GM12892 (cell line): ENCODE measurements at regions not wholly inside any gene's neighbourhood (a gene's known extent, or its start where the extent isn't known, plus 50 kb on each side); places are given as distances from the start of the nearest gene placed in this dataset.

Experiments used
- DNase-seq: peaks from one replicate; pipeline ENCODE4 v3.0.0; 2011; ENCODE audit not compliant: insufficient read length
- FAIRE-seq: peaks from 2 replicates; lab custom pipeline; 2011; peaks lifted over from hg19 to GRCh38; lab: Jason Lieb, UNC
- POLR2A ChIP-seq: IDR thresholded peaks from 2 replicates; pipeline ENCODE4 v1.6.1; 2011; ENCODE audit warnings: low read depth, low read length, control low read depth
- POLR2AphosphoS5 ChIP-seq: IDR thresholded peaks from 2 replicates; pipeline ENCODE4 v1.6.1; 2011; ENCODE audit warnings: low read depth, low read length, control low read depth
- TAF1 ChIP-seq: IDR thresholded peaks from 2 replicates; pipeline ENCODE4 v1.6.1; 2011; ENCODE audit warnings: low read depth, mild to moderate bottlenecking, control low read depth, low read length, borderline replicate concordance

- no peak for DNase-seq
- TF ChIP-seq POLR2A = no peak
- TF ChIP-seq TAF1 = no peak
- TF ChIP-seq POLR2AphosphoS5 = no peak
- FAIRE-seq = no peak
These were observed 336.7 kb upstream of the ADGRL3 start for GRCh38 chr4:60863442-60863841.

GRCh38 chr4:60865273-60865672, 334.9 kb upstream of the ADGRL3 start:
- no peak for FAIRE-seq
- DNase-seq = no peak
- TF ChIP-seq TAF1 = no peak
- TF ChIP-seq POLR2AphosphoS5 = no peak
- TF ChIP-seq POLR2A = no peak

GRCh38 chr4:60868232-60868960, 331.7 kb upstream of the ADGRL3 start:
- TF ChIP-seq POLR2A (no peak), TAF1 (no peak), POLR2AphosphoS5 (no peak)
- no peak for DNase-seq
- no peak for FAIRE-seq

GRCh38 chr4:60879135-60879701, 320.9 kb upstream of the ADGRL3 start:
- TF ChIP-seq POLR2AphosphoS5 (no peak), POLR2A (no peak), TAF1 (no peak)
- FAIRE-seq = no peak

GRCh38 chr4:60884587-60884986, 315.5 kb upstream of the ADGRL3 start:
- TF ChIP-seq TAF1 (no peak), POLR2AphosphoS5 (no peak), POLR2A (no peak)
- FAIRE-seq (no peak), DNase-seq (no peak)

More at GRCh38 chr4:60879135-60879701, 320.9 kb upstream of the ADGRL3 start:
- DNase-seq = no peak

- DNase-seq (no peak), FAIRE-seq (no peak)
- no peak for TF ChIP-seq POLR2AphosphoS5
- TF ChIP-seq POLR2A = no peak
- no peak for TF ChIP-seq TAF1
These were observed 315.1 kb upstream of the ADGRL3 start for GRCh38 chr4:60885011-60885410.

GRCh38 chr4:60890743-60891142, 309.4 kb upstream of the ADGRL3 start:
- FAIRE-seq = no peak
- TF ChIP-seq POLR2AphosphoS5 (no peak), TAF1 (no peak), POLR2A (no peak)
- no peak for DNase-seq

- DNase-seq (no peak), FAIRE-seq (no peak)
- no peak for TF ChIP-seq POLR2A
- no peak for TF ChIP-seq POLR2AphosphoS5
- no peak for TF ChIP-seq TAF1
These were observed 308.2 kb upstream of the ADGRL3 start for GRCh38 chr4:60891947-60892346.

- no peak for TF ChIP-seq TAF1
- TF ChIP-seq POLR2AphosphoS5 = no peak
- TF ChIP-seq POLR2A = no peak
- DNase-seq (no peak), FAIRE-seq (no peak)
These were observed 302.7 kb upstream of the ADGRL3 start for GRCh38 chr4:60897415-60897814.

GRCh38 chr4:60905162-60905561, 295.0 kb upstream of the ADGRL3 start:
- DNase-seq (no peak), FAIRE-seq (no peak)
- no peak for TF ChIP-seq TAF1
- no peak for TF ChIP-seq POLR2AphosphoS5
- TF ChIP-seq POLR2A = no peak

GRCh38 chr4:60911127-60911526, 289.0 kb upstream of the ADGRL3 start:
- no peak for FAIRE-seq
- TF ChIP-seq POLR2AphosphoS5 (no peak), TAF1 (no peak), POLR2A (no peak)
- no peak for DNase-seq

- TF ChIP-seq TAF1 = no peak
- TF ChIP-seq POLR2AphosphoS5 = no peak
- TF ChIP-seq POLR2A = no peak
- FAIRE-seq = no peak
- no peak for DNase-seq
These were observed 287.1 kb upstream of the ADGRL3 start for GRCh38 chr4:60913002-60913401.
